GM12878 (cell line): ENCODE measurements at regions not wholly inside any gene's neighbourhood (a gene's known extent, or its start where the extent isn't known, plus 50 kb on each side); places are given as distances from the start of the nearest gene placed in this dataset.
A peak's percentile ranks its signal among the peaks of the same experiment; 100 is the strongest.

Source experiments
- ATAC-seq: fragments of 200-7000 bp; cut with Tn5 transposase; 3 replicates; pipeline ENCODE4 v1.9.1; 2020; ENCODE audit warnings: mild to moderate bottlenecking, moderate library complexity
- BruUV-seq: library from RNA; stranded (reverse); fragments of 400-500 nt; replicated peaks from 2 replicates; lab custom pipeline; 2021; lab: Mats Ljungman, UMichigan
- CTCF ChIA-PET: fragments of 300-600 bp; sonication (Branson Sonifier 250); formaldehyde crosslinking; extraction: SDS; loops from one replicate; lab custom pipeline; 2021; ENCODE audit warnings: inconsistent platforms; lab: Yijun Ruan, JAX
- POLR2A ChIA-PET: fragments of 350-600 bp; formaldehyde crosslinking; extraction: SDS; loops from one replicate; lab custom pipeline; 2021; ENCODE audit warnings: inconsistent platforms; lab: Charles Lee
- RAD21 ChIA-PET: fragments of 300-600 bp; sonication (Branson Sonifier 250); formaldehyde crosslinking; loops from one replicate; lab custom pipeline; 2023; ENCODE audit warnings: antibody characterized with exemption; ENCODE audit not compliant: unreplicated experiment; lab: Charles Lee
- SMC1A ChIA-PET: fragments of 300-600 bp; sonication (Branson Sonifier 250); formaldehyde crosslinking; loops from one replicate; lab custom pipeline; 2023; ENCODE audit not compliant: unreplicated experiment, uncharacterized antibody; lab: Charles Lee
- DNase-seq: peaks from one replicate; pipeline ENCODE4 v3.0.0-alpha.2; 2011; ENCODE audit warnings: low read depth, low spot score
- FAIRE-seq: peaks from 3 replicates; lab custom pipeline; 2011; peaks lifted over from hg19 to GRCh38; lab: Jason Lieb, UNC
- H2AFZ ChIP-seq: 2 replicates; pipeline ENCODE4 v1.6.0; 2011; ENCODE audit warnings: low read depth, low read length, control low read depth; ENCODE audit not compliant: control insufficient read depth
- H3K27ac ChIP-seq: 2 replicates; pipeline ENCODE4 v1.5.1; 2011; ENCODE audit warnings: control low read depth; ENCODE audit not compliant: control insufficient read depth, insufficient read depth
- H3K27me3 ChIP-seq, 2 experiments: replicated peaks in 1 of 2; 2 replicates each; pipeline versions ENCODE4 v1.6.0 to v1.6.1; 2011; ENCODE audit warnings: low read length in 1 of 2; ENCODE audit not compliant: control insufficient read depth in 2 of 2, insufficient read depth in 2 of 2
- H3K36me3 ChIP-seq, 2 experiments: 2 replicates each; pipeline ENCODE4 v1.5.1; 2011; ENCODE audit warnings: low read length in 1 of 2; ENCODE audit not compliant: control insufficient read depth in 2 of 2, insufficient read depth in 2 of 2
- H3K4me1 ChIP-seq: 2 replicates; pipeline ENCODE4 v1.6.1; 2011; ENCODE audit warnings: mild to moderate bottlenecking, low read length, moderate library complexity, mixed read lengths; ENCODE audit not compliant: control insufficient read depth, insufficient read depth
- H3K4me2 ChIP-seq: 2 replicates; pipeline ENCODE4 v1.6.0; 2011; ENCODE audit warnings: control low read depth; ENCODE audit not compliant: control insufficient read depth, insufficient read depth
- H3K4me3 ChIP-seq: fragments of 200-600 bp; sonication (generic); 2 replicates; pipeline ENCODE4 v1.5.1; 2016
- H3K79me2 ChIP-seq: 2 replicates; pipeline ENCODE4 v1.6.0; 2011; ENCODE audit warnings: low read length; ENCODE audit not compliant: control insufficient read depth, insufficient read depth
- H3K9ac ChIP-seq: 2 replicates; pipeline ENCODE4 v1.8.0; 2011; ENCODE audit warnings: low read length, control low read depth, mixed read lengths; ENCODE audit not compliant: control insufficient read depth, insufficient read depth
- H3K9me3 ChIP-seq: replicated peaks from 3 replicates; pipeline ENCODE4 v1.5.1; 2011; ENCODE audit warnings: mild to moderate bottlenecking, low read length; ENCODE audit not compliant: control insufficient read depth, insufficient read depth
- H4K20me1 ChIP-seq: 2 replicates; pipeline ENCODE4 v1.6.0; 2011; ENCODE audit not compliant: control insufficient read depth, insufficient read depth
- MYC ChIP-seq: IDR thresholded peaks from 2 replicates; pipeline ENCODE4 v1.6.1; 2011; ENCODE audit warnings: mild to moderate bottlenecking, low read length, moderate library complexity, inconsistent platforms; ENCODE audit not compliant: insufficient read depth, insufficient replicate concordance, insufficient read length, severe bottlenecking
- WGBS: methylation state at CpG from one replicate; pipeline ENCODE4 v1.1.6; 2016; ENCODE audit warnings: low lambda C conversion rate; ENCODE audit not compliant: insufficient replicate concordance, insufficient coverage; ENCODE audit errors: missing lambda C conversion rate; 5-methylcytosine and 5-hydroxymethylcytosine counted together
- in situ Hi-C: fragments of 300-500 bp; cut with MboI; formaldehyde crosslinking; loops from 9 replicates; pipeline ENCODE4 v1.14.3; 2018; ENCODE audit warnings: mixed read lengths
- intact Hi-C: fragments of 100-400 bp; cut with micrococcal nuclease; formaldehyde crosslinking; loops from one replicate; pipeline ENCODE4 v1.14.2; 2022; ENCODE audit not compliant: unreplicated experiment
- TF ChIP-seq, protein P1 (sequence below), 3 experiments: IDR thresholded peaks in 2 of 3; conservative IDR thresholded peaks in 1 of 3; 2 replicates each; pipeline ENCODE4 v1.5.1; 2011; ENCODE audit warnings: low read depth in 3 of 3, low read length in 3 of 3, mild to moderate bottlenecking in 3 of 3, control low read depth in 2 of 3, moderate library complexity in 2 of 3, inconsistent platforms in 1 of 3, mixed read lengths in 1 of 3; ENCODE audit not compliant: control insufficient read depth in 2 of 3, insufficient read depth in 1 of 3; ENCODE audit errors: extremely low read depth in 1 of 3

DNA sequence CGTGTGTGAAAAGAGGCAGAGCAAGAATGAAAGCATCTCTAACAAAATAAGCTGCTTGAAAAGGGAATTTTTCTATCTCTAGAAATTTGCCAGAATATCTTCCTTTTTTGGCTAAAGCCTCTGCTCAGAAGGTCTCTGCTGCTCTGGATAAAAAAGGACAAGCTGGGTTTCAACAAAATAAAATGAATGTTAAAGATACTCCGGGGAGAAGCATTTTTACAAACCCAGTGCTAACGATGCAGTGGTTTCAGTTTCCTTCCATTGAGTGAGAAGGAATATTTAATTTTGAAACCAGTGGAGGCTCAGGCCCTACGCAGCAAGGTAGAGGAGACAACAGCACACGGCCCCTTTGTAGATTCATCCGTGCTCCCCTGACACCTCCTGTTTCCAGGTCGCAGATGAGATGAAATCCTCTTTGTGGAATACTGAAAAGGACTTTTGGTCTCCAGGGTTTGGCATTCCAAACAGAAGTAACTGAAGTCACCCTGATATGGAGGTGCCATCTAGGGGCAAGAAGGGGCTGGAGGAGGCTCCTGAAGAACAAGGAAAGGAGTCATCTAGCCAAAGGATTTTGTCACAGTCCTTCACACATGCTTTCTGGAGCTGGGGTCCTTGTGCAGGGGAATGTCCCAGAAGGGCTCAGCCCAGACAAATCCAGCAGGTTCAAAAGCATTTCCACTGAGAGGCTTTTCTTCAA, 65.7 kb upstream of the SYT6 start:
- no peak for ATAC-seq
- H3K9ac ChIP-seq = no peak overlapping the region
- H4K20me1 ChIP-seq = no peaks in the 10 kb centered on the region
- H3K27me3 ChIP-seq = no peaks in the 10 kb centered on the region
- no peaks in the 10 kb centered on the region for H3K4me1 ChIP-seq
- ChIA-PET SMC1A (no interaction called here), CTCF (interaction anchor here (1.1 to 1.6 kb wide), 2 partner anchors 21 to 64 kb away, joined by 3 to 4 read pairs; no protein-coding TSS in a partner anchor), POLR2A (no interaction called here), RAD21 (no interaction called here)
- intact Hi-C loops (loop anchor here (5.0 kb wide), 1 partner anchor 242 kb away; the partner anchor contains the start of gene OLFML3), in situ Hi-C loops (no loop called here)
- no peak for DNase-seq
- no peak for TF ChIP-seq MYC
- TF ChIP-seq, protein P1, sequence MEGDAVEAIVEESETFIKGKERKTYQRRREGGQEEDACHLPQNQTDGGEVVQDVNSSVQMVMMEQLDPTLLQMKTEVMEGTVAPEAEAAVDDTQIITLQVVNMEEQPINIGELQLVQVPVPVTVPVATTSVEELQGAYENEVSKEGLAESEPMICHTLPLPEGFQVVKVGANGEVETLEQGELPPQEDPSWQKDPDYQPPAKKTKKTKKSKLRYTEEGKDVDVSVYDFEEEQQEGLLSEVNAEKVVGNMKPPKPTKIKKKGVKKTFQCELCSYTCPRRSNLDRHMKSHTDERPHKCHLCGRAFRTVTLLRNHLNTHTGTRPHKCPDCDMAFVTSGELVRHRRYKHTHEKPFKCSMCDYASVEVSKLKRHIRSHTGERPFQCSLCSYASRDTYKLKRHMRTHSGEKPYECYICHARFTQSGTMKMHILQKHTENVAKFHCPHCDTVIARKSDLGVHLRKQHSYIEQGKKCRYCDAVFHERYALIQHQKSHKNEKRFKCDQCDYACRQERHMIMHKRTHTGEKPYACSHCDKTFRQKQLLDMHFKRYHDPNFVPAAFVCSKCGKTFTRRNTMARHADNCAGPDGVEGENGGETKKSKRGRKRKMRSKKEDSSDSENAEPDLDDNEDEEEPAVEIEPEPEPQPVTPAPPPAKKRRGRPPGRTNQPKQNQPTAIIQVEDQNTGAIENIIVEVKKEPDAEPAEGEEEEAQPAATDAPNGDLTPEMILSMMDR (IDR thresholded peaks at IDR 0.05 in 2 of 3, conservative IDR thresholded peaks at IDR 0.05 in 1 of 3; ENCODE audit: control insufficient read depth in 2 of 3, extremely low read depth in 1 of 3, insufficient read depth in 1 of 3, low read depth in 3 of 3, low read length in 3 of 3) = 0 out of 6 replicates have a peak, but pooled peaks of 1 of the 3 experiments have one; percentile 5
- no peaks in the 10 kb centered on the region for H3K9me3 ChIP-seq
- no peaks in the 10 kb centered on the region for H3K36me3 ChIP-seq
- 22% methylated on average over 7 of the region's 7 CpGs for WGBS
- BruUV-seq = no TSS peak
- no peak overlapping the region for H3K4me3 ChIP-seq
- no peak for FAIRE-seq
- no peak overlapping the region for H3K4me2 ChIP-seq
- H3K79me2 ChIP-seq = no peaks in the 10 kb centered on the region
- no peak overlapping the region for H2AFZ ChIP-seq
- no peak overlapping the region for H3K27ac ChIP-seq
